GM12878 (cell line): ENCODE measurements at regions not wholly inside any gene's neighbourhood (a gene's known extent, or its start where the extent isn't known, plus 50 kb on each side); places are given as distances from the start of the nearest gene placed in this dataset.

Experiments
- ATAC-seq: fragments of 200-7000 bp; cut with Tn5 transposase; 3 replicates; pipeline ENCODE4 v1.9.1; 2020; ENCODE audit warnings: mild to moderate bottlenecking, moderate library complexity
- BruUV-seq: library from RNA; stranded (reverse); fragments of 400-500 nt; replicated peaks from 2 replicates; lab custom pipeline; 2021; lab: Mats Ljungman, UMichigan
- CTCF ChIA-PET: fragments of 300-600 bp; sonication (Branson Sonifier 250); formaldehyde crosslinking; extraction: SDS; loops from one replicate; lab custom pipeline; 2021; ENCODE audit warnings: inconsistent platforms; lab: Yijun Ruan, JAX
- POLR2A ChIA-PET: fragments of 350-600 bp; formaldehyde crosslinking; extraction: SDS; loops from one replicate; lab custom pipeline; 2021; ENCODE audit warnings: inconsistent platforms; lab: Charles Lee
- RAD21 ChIA-PET: fragments of 300-600 bp; sonication (Branson Sonifier 250); formaldehyde crosslinking; loops from one replicate; lab custom pipeline; 2023; ENCODE audit warnings: antibody characterized with exemption; ENCODE audit not compliant: unreplicated experiment; lab: Charles Lee
- SMC1A ChIA-PET: fragments of 300-600 bp; sonication (Branson Sonifier 250); formaldehyde crosslinking; loops from one replicate; lab custom pipeline; 2023; ENCODE audit not compliant: unreplicated experiment, uncharacterized antibody; lab: Charles Lee
- DNase-seq: peaks from one replicate; pipeline ENCODE4 v3.0.0-alpha.2; 2011; ENCODE audit warnings: low read depth, low spot score
- FAIRE-seq: peaks from 3 replicates; lab custom pipeline; 2011; peaks lifted over from hg19 to GRCh38; lab: Jason Lieb, UNC
- H2AFZ ChIP-seq: 2 replicates; pipeline ENCODE4 v1.6.0; 2011; ENCODE audit warnings: low read depth, low read length, control low read depth; ENCODE audit not compliant: control insufficient read depth
- H3K27ac ChIP-seq: 2 replicates; pipeline ENCODE4 v1.5.1; 2011; ENCODE audit warnings: control low read depth; ENCODE audit not compliant: control insufficient read depth, insufficient read depth
- H3K27me3 ChIP-seq, 2 experiments: replicated peaks in 1 of 2; 2 replicates each; pipeline versions ENCODE4 v1.6.0 to v1.6.1; 2011; ENCODE audit warnings: low read length in 1 of 2; ENCODE audit not compliant: control insufficient read depth in 2 of 2, insufficient read depth in 2 of 2
- H3K36me3 ChIP-seq, 2 experiments: 2 replicates each; pipeline ENCODE4 v1.5.1; 2011; ENCODE audit warnings: low read length in 1 of 2; ENCODE audit not compliant: control insufficient read depth in 2 of 2, insufficient read depth in 2 of 2
- H3K4me1 ChIP-seq: 2 replicates; pipeline ENCODE4 v1.6.1; 2011; ENCODE audit warnings: mild to moderate bottlenecking, low read length, moderate library complexity, mixed read lengths; ENCODE audit not compliant: control insufficient read depth, insufficient read depth
- H3K4me2 ChIP-seq: 2 replicates; pipeline ENCODE4 v1.6.0; 2011; ENCODE audit warnings: control low read depth; ENCODE audit not compliant: control insufficient read depth, insufficient read depth
- H3K4me3 ChIP-seq: fragments of 200-600 bp; sonication (generic); 2 replicates; pipeline ENCODE4 v1.5.1; 2016
- H3K79me2 ChIP-seq: 2 replicates; pipeline ENCODE4 v1.6.0; 2011; ENCODE audit warnings: low read length; ENCODE audit not compliant: control insufficient read depth, insufficient read depth
- H3K9ac ChIP-seq: 2 replicates; pipeline ENCODE4 v1.8.0; 2011; ENCODE audit warnings: low read length, control low read depth, mixed read lengths; ENCODE audit not compliant: control insufficient read depth, insufficient read depth
- H3K9me3 ChIP-seq: replicated peaks from 3 replicates; pipeline ENCODE4 v1.5.1; 2011; ENCODE audit warnings: mild to moderate bottlenecking, low read length; ENCODE audit not compliant: control insufficient read depth, insufficient read depth
- H4K20me1 ChIP-seq: 2 replicates; pipeline ENCODE4 v1.6.0; 2011; ENCODE audit not compliant: control insufficient read depth, insufficient read depth
- ATF2 ChIP-seq: IDR thresholded peaks from 2 replicates; pipeline ENCODE4 v1.6.1; 2012; ENCODE audit warnings: low read length, inconsistent platforms
- MXI1 ChIP-seq: fragments of 150-350 bp; IDR thresholded peaks from 2 replicates; pipeline ENCODE4 v1.6.1; 2011; ENCODE audit warnings: low read depth, mild to moderate bottlenecking, inconsistent platforms, low read length, improper control_type of control experiment
- POU2F2 ChIP-seq: IDR thresholded peaks from 3 replicates; pipeline ENCODE4 v1.6.1; 2011; ENCODE audit warnings: low read depth, mild to moderate bottlenecking, low read length, borderline replicate concordance
- RAD21 ChIP-seq: IDR thresholded peaks from 2 replicates; pipeline ENCODE4 v1.6.1; 2011; ENCODE audit warnings: mild to moderate bottlenecking, low read depth, low read length, moderate library complexity; ENCODE audit not compliant: insufficient read depth
- RFX5 ChIP-seq: IDR thresholded peaks from 2 replicates; pipeline ENCODE4 v1.6.1; 2011; ENCODE audit warnings: low read depth, low read length, improper control_type of control experiment
- SMAD5 ChIP-seq: IDR thresholded peaks from 2 replicates; pipeline ENCODE4 v1.6.1; 2016; ENCODE audit warnings: antibody characterized with exemption, low read depth
- TAF1 ChIP-seq: IDR thresholded peaks from 2 replicates; pipeline ENCODE4 v1.6.1; 2011; ENCODE audit warnings: mild to moderate bottlenecking, low read depth, low read length, borderline replicate concordance
- WRNIP1 ChIP-seq: IDR thresholded peaks from 2 replicates; pipeline ENCODE4 v1.6.1; 2011; ENCODE audit warnings: low read depth, low read length, improper control_type of control experiment, borderline replicate concordance
- ZNF207 ChIP-seq: fragments of 450-650 bp; IDR thresholded peaks from 2 replicates; pipeline ENCODE4 v1.6.1; 2014; ENCODE audit warnings: antibody characterized with exemption, mild to moderate bottlenecking, borderline replicate concordance
- ZNF622 ChIP-seq: fragments of 450-650 bp; IDR thresholded peaks from 2 replicates; pipeline ENCODE4 v1.6.1; 2017; ENCODE audit warnings: mild to moderate bottlenecking, inconsistent platforms
- WGBS: methylation state at CpG from one replicate; pipeline ENCODE4 v1.1.6; 2016; ENCODE audit warnings: low lambda C conversion rate; ENCODE audit not compliant: insufficient replicate concordance, insufficient coverage; ENCODE audit errors: missing lambda C conversion rate; 5-methylcytosine and 5-hydroxymethylcytosine counted together
- in situ Hi-C: fragments of 300-500 bp; cut with MboI; formaldehyde crosslinking; loops from 9 replicates; pipeline ENCODE4 v1.14.3; 2018; ENCODE audit warnings: mixed read lengths
- intact Hi-C: fragments of 100-400 bp; cut with micrococcal nuclease; formaldehyde crosslinking; loops from one replicate; pipeline ENCODE4 v1.14.2; 2022; ENCODE audit not compliant: unreplicated experiment
- TF ChIP-seq, protein P1 (sequence below): fragments of 450-650 bp; IDR thresholded peaks from 2 replicates; pipeline ENCODE4 v1.6.1; 2018; ENCODE audit warnings: borderline replicate concordance, mild to moderate bottlenecking; ENCODE audit not compliant: partially characterized antibody
- TF ChIP-seq, protein P2 (sequence below): IDR thresholded peaks from 2 replicates; pipeline ENCODE4 v1.6.1; 2012; ENCODE audit warnings: mild to moderate bottlenecking, low read depth, low read length

DNA sequence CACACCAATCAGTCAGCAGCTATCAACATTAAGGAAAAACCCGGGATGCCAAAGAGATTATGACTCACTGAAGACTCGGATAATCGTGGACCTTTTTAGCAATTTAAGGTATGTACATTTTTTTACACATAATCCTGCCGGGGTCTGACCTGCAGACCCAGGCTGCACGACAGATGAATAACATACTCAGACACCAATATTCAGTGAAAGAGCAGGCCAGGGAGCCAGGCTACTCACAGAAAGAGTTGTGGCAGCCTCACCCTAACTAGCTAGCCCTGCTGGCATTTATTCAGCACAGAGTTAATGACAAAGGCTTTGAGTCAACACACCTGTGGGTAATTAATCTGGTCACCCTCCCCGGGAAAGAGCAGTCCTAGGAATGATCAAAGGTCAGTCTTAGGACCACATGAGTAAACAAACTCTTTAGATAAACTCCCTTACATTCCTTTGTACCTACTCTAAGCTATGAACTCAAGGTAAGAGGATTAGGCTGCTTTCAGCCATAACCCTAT, 727.5 kb downstream of the TBL1XR1 start (continued):
- no peak for TF ChIP-seq MXI1
- TF ChIP-seq POU2F2: no peak
- no peak for TF ChIP-seq RAD21
- no peak for TF ChIP-seq TAF1

- Histone ChIP-seq H3K4me3 (no peak overlapping the region), H3K9ac (no peak overlapping the region), H3K4me1 (no peaks in the 10 kb centered on the region), H3K27ac (no peak overlapping the region), H3K9me3 (no peaks in the 10 kb centered on the region), H4K20me1 (no peaks in the 10 kb centered on the region), H3K4me2 (no peak overlapping the region), H3K27me3 (no peaks in the 10 kb centered on the region), H2AFZ (no peak overlapping the region), H3K79me2 (no peaks in the 10 kb centered on the region), H3K36me3 (no peaks in the 10 kb centered on the region)
- no TSS peak for BruUV-seq
- TF ChIP-seq ATF2 (no peak), ZNF622 (no peak), SMAD5 (no peak), WRNIP1 (no peak), ZNF207 (no peak), RFX5 (no peak)
- TF ChIP-seq, protein P1, sequence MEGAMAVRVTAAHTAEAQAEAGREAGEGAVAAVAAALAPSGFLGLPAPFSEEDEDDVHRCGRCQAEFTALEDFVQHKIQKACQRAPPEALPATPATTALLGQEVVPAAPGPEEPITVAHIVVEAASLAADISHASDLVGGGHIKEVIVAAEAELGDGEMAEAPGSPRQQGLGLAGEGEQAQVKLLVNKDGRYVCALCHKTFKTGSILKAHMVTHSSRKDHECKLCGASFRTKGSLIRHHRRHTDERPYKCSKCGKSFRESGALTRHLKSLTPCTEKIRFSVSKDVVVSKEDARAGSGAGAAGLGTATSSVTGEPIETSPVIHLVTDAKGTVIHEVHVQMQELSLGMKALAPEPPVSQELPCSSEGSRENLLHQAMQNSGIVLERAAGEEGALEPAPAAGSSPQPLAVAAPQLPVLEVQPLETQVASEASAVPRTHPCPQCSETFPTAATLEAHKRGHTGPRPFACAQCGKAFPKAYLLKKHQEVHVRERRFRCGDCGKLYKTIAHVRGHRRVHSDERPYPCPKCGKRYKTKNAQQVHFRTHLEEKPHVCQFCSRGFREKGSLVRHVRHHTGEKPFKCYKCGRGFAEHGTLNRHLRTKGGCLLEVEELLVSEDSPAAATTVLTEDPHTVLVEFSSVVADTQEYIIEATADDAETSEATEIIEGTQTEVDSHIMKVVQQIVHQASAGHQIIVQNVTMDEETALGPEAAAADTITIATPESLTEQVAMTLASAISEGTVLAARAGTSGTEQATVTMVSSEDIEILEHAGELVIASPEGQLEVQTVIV: no peak
- TF ChIP-seq, protein P2, sequence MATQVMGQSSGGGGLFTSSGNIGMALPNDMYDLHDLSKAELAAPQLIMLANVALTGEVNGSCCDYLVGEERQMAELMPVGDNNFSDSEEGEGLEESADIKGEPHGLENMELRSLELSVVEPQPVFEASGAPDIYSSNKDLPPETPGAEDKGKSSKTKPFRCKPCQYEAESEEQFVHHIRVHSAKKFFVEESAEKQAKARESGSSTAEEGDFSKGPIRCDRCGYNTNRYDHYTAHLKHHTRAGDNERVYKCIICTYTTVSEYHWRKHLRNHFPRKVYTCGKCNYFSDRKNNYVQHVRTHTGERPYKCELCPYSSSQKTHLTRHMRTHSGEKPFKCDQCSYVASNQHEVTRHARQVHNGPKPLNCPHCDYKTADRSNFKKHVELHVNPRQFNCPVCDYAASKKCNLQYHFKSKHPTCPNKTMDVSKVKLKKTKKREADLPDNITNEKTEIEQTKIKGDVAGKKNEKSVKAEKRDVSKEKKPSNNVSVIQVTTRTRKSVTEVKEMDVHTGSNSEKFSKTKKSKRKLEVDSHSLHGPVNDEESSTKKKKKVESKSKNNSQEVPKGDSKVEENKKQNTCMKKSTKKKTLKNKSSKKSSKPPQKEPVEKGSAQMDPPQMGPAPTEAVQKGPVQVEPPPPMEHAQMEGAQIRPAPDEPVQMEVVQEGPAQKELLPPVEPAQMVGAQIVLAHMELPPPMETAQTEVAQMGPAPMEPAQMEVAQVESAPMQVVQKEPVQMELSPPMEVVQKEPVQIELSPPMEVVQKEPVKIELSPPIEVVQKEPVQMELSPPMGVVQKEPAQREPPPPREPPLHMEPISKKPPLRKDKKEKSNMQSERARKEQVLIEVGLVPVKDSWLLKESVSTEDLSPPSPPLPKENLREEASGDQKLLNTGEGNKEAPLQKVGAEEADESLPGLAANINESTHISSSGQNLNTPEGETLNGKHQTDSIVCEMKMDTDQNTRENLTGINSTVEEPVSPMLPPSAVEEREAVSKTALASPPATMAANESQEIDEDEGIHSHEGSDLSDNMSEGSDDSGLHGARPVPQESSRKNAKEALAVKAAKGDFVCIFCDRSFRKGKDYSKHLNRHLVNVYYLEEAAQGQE: no peak
- ATAC-seq: no peak
- in situ Hi-C loops (no loop called here), intact Hi-C loops (no loop called here)
- WGBS: 20% methylated on average over 2 of the region's 2 CpGs
- no peak for FAIRE-seq
- ChIA-PET SMC1A (no interaction called here), CTCF (no interaction called here), RAD21 (no interaction called here), POLR2A (no interaction called here)
- no peak for DNase-seq
These were observed 733.7 kb downstream of the TBL1XR1 start for GRCh38 chr3:176463610-176464009.
